HepG2 (cell line): ENCODE measurements at regions not wholly inside any gene's neighbourhood (a gene's known extent, or its start where the extent isn't known, plus 50 kb on each side); places are given as distances from the start of the nearest gene placed in this dataset.

Experiments used
- ATAC-seq: fragments of 200-7000 bp; cut with Tn5 transposase; 3 replicates; pipeline ENCODE4 v1.9.1; 2020; ENCODE audit warnings: mild to moderate bottlenecking, moderate library complexity
- BruUV-seq: library from RNA; stranded (reverse); fragments of 400-500 nt; replicated peaks from 2 replicates; lab custom pipeline; 2021; lab: Mats Ljungman, UMichigan
- CTCF ChIA-PET: fragments of 300-600 bp; formaldehyde crosslinking; extraction: SDS; loops from one replicate; lab custom pipeline; 2021; ENCODE audit warnings: low total read pairs, inconsistent platforms, low intra/inter-chr PET ratio; lab: Yijun Ruan, JAX
- POLR2A ChIA-PET: fragments of 350-600 bp; sonication (Branson Sonifier 250); formaldehyde crosslinking; loops from one replicate; lab custom pipeline; 2020; ENCODE audit warnings: antibody characterized with exemption, inconsistent platforms; lab: Yijun Ruan, JAX
- DNase-seq: peaks from one replicate; pipeline ENCODE4 v3.0.0-alpha.2; 2015; ENCODE audit warnings: low spot score
- FAIRE-seq: peaks from 3 replicates; lab custom pipeline; 2011; peaks lifted over from hg19 to GRCh38; lab: Jason Lieb, UNC
- H2AFZ ChIP-seq: one replicate; pipeline ENCODE4 v1.6.1; 2011; ENCODE audit warnings: low read length, inconsistent platforms
- H3K27ac ChIP-seq: fragments of 300-600 bp; 3 replicates; pipeline ENCODE4 v1.8.0; 2011; ENCODE audit warnings: mixed run types, mild to moderate bottlenecking, mixed read lengths, low read length, inconsistent platforms; ENCODE audit not compliant: insufficient read depth; ENCODE audit errors: extremely low read length
- H3K27me3 ChIP-seq, 2 experiments: fragments of 200-600 bp in 1 of 2; 2 replicates in 1 of 2; 3 replicates in 1 of 2; pipeline versions ENCODE4 v1.6.0 to v1.8.0; 2011; ENCODE audit warnings: low read length in 2 of 2, mild to moderate bottlenecking in 2 of 2, moderate library complexity in 2 of 2, inconsistent platforms in 1 of 2; ENCODE audit not compliant: insufficient read depth in 2 of 2, control insufficient read depth in 1 of 2
- H3K36me3 ChIP-seq, 2 experiments: fragments of 200-600 bp in 1 of 2; replicated peaks in 1 of 2; 2 replicates in 1 of 2; 3 replicates in 1 of 2; pipeline versions ENCODE4 v1.5.1 to v1.8.0; 2011; ENCODE audit warnings: low read length in 2 of 2, inconsistent platforms in 1 of 2; ENCODE audit not compliant: insufficient read depth in 2 of 2, control insufficient read depth in 1 of 2
- H3K4me1 ChIP-seq: 2 replicates; pipeline ENCODE4 v1.5.1; 2012; ENCODE audit warnings: low read length, inconsistent platforms; ENCODE audit not compliant: insufficient read depth
- H3K4me2 ChIP-seq: 2 replicates; pipeline ENCODE4 v1.6.0; 2011; ENCODE audit warnings: low read depth, low read length, inconsistent platforms
- H3K4me3 ChIP-seq, 3 experiments: fragments of 200-600 bp in 1 of 3; sonication (generic), shearing (Covaris generic) in 1 of 3; replicated peaks in 1 of 3; 2 replicates each; pipeline ENCODE4 v1.5.1; 2011 to 2016; ENCODE audit warnings: low read length in 3 of 3, inconsistent platforms in 2 of 3, low read depth in 2 of 3, mild to moderate bottlenecking in 2 of 3, control low read depth in 1 of 3, mixed read lengths in 1 of 3; ENCODE audit not compliant: insufficient read depth in 1 of 3
- H3K79me2 ChIP-seq: one replicate; pipeline ENCODE4 v1.6.1; 2011; ENCODE audit warnings: low read length, inconsistent platforms; ENCODE audit not compliant: insufficient read depth
- H3K9ac ChIP-seq: 2 replicates; pipeline ENCODE4 v1.6.0; 2011; ENCODE audit warnings: mild to moderate bottlenecking, low read depth, low read length, inconsistent platforms; ENCODE audit not compliant: insufficient read depth
- H3K9me3 ChIP-seq: 2 replicates; pipeline ENCODE4 v1.5.1; 2012; ENCODE audit warnings: mild to moderate bottlenecking, low read length
- H4K20me1 ChIP-seq: 2 replicates; pipeline ENCODE4 v1.6.0; 2011; ENCODE audit warnings: inconsistent platforms, mild to moderate bottlenecking, low read length, moderate library complexity; ENCODE audit not compliant: insufficient read depth
- DPF2 ChIP-seq: sonication (generic); formaldehyde crosslinking; IDR thresholded peaks from 2 replicates; pipeline ENCODE4 v1.4.0; 2020; ENCODE audit warnings: mild to moderate bottlenecking, low read depth, missing genetic modification reagents, borderline replicate concordance
- ESRRA ChIP-seq: sonication (generic); formaldehyde crosslinking; IDR thresholded peaks from 2 replicates; pipeline ENCODE4 v1.5.1; 2020; ENCODE audit warnings: mild to moderate bottlenecking, low read depth, missing genetic modification reagents
- HHEX ChIP-seq: IDR thresholded peaks from 2 replicates; pipeline ENCODE4 v1.6.1; 2016; ENCODE audit warnings: control low read depth
- KLF11 ChIP-seq: IDR thresholded peaks from 2 replicates; pipeline ENCODE4 v1.6.1; 2016; ENCODE audit warnings: missing compliant biosample characterization
- MEIS1 ChIP-seq: sonication (generic); formaldehyde crosslinking; IDR thresholded peaks from 2 replicates; pipeline ENCODE4 v1.9.0; 2021; ENCODE audit warnings: mild to moderate bottlenecking, missing genetic modification reagents, moderate library complexity, borderline replicate concordance
- NR2C2 ChIP-seq: sonication (generic); formaldehyde crosslinking; IDR thresholded peaks from 2 replicates; pipeline ENCODE4 v1.4.0; 2020; ENCODE audit warnings: missing genetic modification reagents, mild to moderate bottlenecking, moderate library complexity, borderline replicate concordance
- POGZ ChIP-seq: sonication (generic); formaldehyde crosslinking; IDR thresholded peaks from 2 replicates; pipeline ENCODE4 v1.4.0; 2020; ENCODE audit warnings: mild to moderate bottlenecking, missing genetic modification reagents
- RARG ChIP-seq: sonication (generic); formaldehyde crosslinking; IDR thresholded peaks from 2 replicates; pipeline ENCODE4 v1.4.0; 2020; ENCODE audit warnings: low read depth, mild to moderate bottlenecking, missing genetic modification reagents
- RELA ChIP-seq: sonication (generic); formaldehyde crosslinking; IDR thresholded peaks from 2 replicates; pipeline ENCODE4 v1.4.0; 2020; ENCODE audit warnings: missing genetic modification reagents
- SP4 ChIP-seq: sonication (generic); formaldehyde crosslinking; IDR thresholded peaks from 2 replicates; pipeline ENCODE4 v1.8.1; 2023; ENCODE audit warnings: mild to moderate bottlenecking, missing genetic modification reagents
- TCF7 ChIP-seq: sonication (generic); IDR thresholded peaks from 2 replicates; pipeline ENCODE4 v1.6.1; 2016; ENCODE audit warnings: antibody characterized with exemption, low read depth
- TCF7L2 ChIP-seq: IDR thresholded peaks from 2 replicates; pipeline ENCODE4 v1.6.1; 2011; ENCODE audit warnings: mild to moderate bottlenecking, low read depth, low read length, moderate library complexity
- YEATS2 ChIP-seq: sonication (generic); formaldehyde crosslinking; IDR thresholded peaks from 2 replicates; pipeline ENCODE4 v1.4.0; 2020; ENCODE audit warnings: missing genetic modification reagents, borderline replicate concordance
- ZMYM2 ChIP-seq: sonication (generic); formaldehyde crosslinking; IDR thresholded peaks from 2 replicates; pipeline ENCODE4 v1.8.0; 2022; ENCODE audit warnings: mild to moderate bottlenecking, missing genetic modification reagents
- ZNF644 ChIP-seq: IDR thresholded peaks from 2 replicates; pipeline ENCODE4 v1.6.1; 2016; ENCODE audit warnings: low read depth
- ZNF775 ChIP-seq: sonication (generic); formaldehyde crosslinking; IDR thresholded peaks from 2 replicates; pipeline ENCODE4 v1.4.0; 2020; ENCODE audit warnings: missing genetic modification reagents, mild to moderate bottlenecking, moderate library complexity, borderline replicate concordance
- ZSCAN31 ChIP-seq: sonication (generic); formaldehyde crosslinking; IDR thresholded peaks from 2 replicates; pipeline ENCODE4 v1.5.0; 2020; ENCODE audit warnings: low read depth, mild to moderate bottlenecking, missing genetic modification reagents
- WGBS: methylation state at CpG from one replicate; pipeline ENCODE4 v1.1.6; 2017; ENCODE audit warnings: low lambda C conversion rate; 5-methylcytosine and 5-hydroxymethylcytosine counted together
- in situ Hi-C: cut with HindIII; loops from 2 replicates; pipeline ENCODE4 v1.10.0; 2017; ENCODE audit warnings: low pct_unique_long_range_greater_than_20kb; ENCODE audit not compliant: extremely low pct_ligation_motif_present
- intact Hi-C: fragments of 100-400 bp; cut with micrococcal nuclease; formaldehyde crosslinking; loops from one replicate; pipeline ENCODE4 v1.10.0; 2022; ENCODE audit not compliant: unreplicated experiment

- in situ Hi-C loops (no loop called here), intact Hi-C loops (no loop called here)
- H3K27ac ChIP-seq, result no peak overlapping the region
- CTCF ChIA-PET, result no interaction called here
- H3K9ac ChIP-seq, result no peak overlapping the region
- POLR2A ChIA-PET, result no interaction called here
- H3K36me3 ChIP-seq, result no peaks in the 10 kb centered on the region
- no peaks in the 10 kb centered on the region for H4K20me1 ChIP-seq
- TF ChIP-seq RELA (CRISPR knock-in tag) (no peak), RARG (CRISPR knock-in tag) (no peak), TCF7 (no peak), ZSCAN31 (CRISPR knock-in tag) (no peak), SP4 (no peak), NR2C2 (no peak), DPF2 (no peak), ESRRA (CRISPR knock-in tag) (no peak), ZMYM2 (no peak)
- no peak overlapping the region for H3K4me2 ChIP-seq
- ATAC-seq (no peak), FAIRE-seq (no peak), DNase-seq (no peak)
- no peak overlapping the region for H2AFZ ChIP-seq
- no peak overlapping the region for H3K4me3 ChIP-seq
- no peaks in the 10 kb centered on the region for H3K79me2 ChIP-seq
- no peaks in the 10 kb centered on the region for H3K9me3 ChIP-seq
- BruUV-seq, result no TSS peak
- no peaks in the 10 kb centered on the region for H3K4me1 ChIP-seq
- WGBS, result 27% methylated on average over 7 of the region's 7 CpGs
- H3K27me3 ChIP-seq, result peaks cover 0 to 5% of the 10 kb centered on the region in 2 experiments; a peak in 1 of 5 replicates
Measured at GRCh38 chr1:208467151-208467780, 223.1 kb upstream of the PLXNA2 start.

GRCh38 chr1:208475449-208475848 is 231.3 kb upstream of the PLXNA2 start:
- TF ChIP-seq POGZ (CRISPR knock-in tag) (no peak), ZNF775 (CRISPR knock-in tag) (no peak), YEATS2 (CRISPR knock-in tag) (no peak), TCF7L2 (no peak), MEIS1 (CRISPR knock-in tag) (no peak), HHEX (CRISPR knock-in tag) (no peak), ZNF644 (CRISPR knock-in tag) (no peak), KLF11 (CRISPR knock-in tag) (no peak)

More at GRCh38 chr1:208475449-208475848, 231.3 kb upstream of the PLXNA2 start:
- intact Hi-C loops, result no loop called here
- Histone ChIP-seq H3K36me3 (no peaks in the 10 kb centered on the region), H2AFZ (no peak overlapping the region), H3K4me2 (no peak overlapping the region), H3K9me3 (no peaks in the 10 kb centered on the region), H3K9ac (no peak overlapping the region), H3K4me1 (no peaks in the 10 kb centered on the region), H3K27ac (no peak overlapping the region), H4K20me1 (no peaks in the 10 kb centered on the region), H3K4me3 (no peak overlapping the region), H3K27me3 (no peaks in the 10 kb centered on the region), H3K79me2 (no peaks in the 10 kb centered on the region)
- in situ Hi-C loops, result no loop called here
- WGBS, result 4% methylated on average over 4 of the region's 4 CpGs
- no peak for FAIRE-seq
- ChIA-PET CTCF (no interaction called here), POLR2A (no interaction called here)
- no TSS peak for BruUV-seq
- no peak for DNase-seq
- ATAC-seq, result no peak
